ENCODE measurements at regions not wholly inside any gene's neighbourhood (a gene's known extent, or its start where the extent isn't known, plus 50 kb on each side); places are given as distances from the start of the nearest gene placed in this dataset.

DNA sequence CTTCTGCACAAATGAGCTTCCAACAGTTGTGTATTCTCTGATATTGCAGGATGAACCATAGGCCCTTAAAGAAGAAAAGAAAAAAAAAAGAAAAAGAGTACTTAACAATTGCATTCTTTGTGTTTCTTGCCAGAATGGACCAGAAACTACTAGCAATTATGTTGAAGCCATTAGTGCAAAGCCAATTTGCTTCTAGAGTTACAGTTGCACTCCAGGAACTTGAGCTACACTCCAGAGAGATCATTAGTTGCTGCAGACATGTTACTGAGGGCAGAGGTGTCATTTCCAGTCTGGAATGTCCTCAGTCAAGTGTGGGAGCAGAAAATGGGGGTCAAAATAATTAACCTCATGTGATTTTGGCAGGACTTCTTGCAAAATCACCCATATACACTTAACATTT lies 85.6 kb upstream of the CCL2 start:
- TF ChIP-seq, protein P1, sequence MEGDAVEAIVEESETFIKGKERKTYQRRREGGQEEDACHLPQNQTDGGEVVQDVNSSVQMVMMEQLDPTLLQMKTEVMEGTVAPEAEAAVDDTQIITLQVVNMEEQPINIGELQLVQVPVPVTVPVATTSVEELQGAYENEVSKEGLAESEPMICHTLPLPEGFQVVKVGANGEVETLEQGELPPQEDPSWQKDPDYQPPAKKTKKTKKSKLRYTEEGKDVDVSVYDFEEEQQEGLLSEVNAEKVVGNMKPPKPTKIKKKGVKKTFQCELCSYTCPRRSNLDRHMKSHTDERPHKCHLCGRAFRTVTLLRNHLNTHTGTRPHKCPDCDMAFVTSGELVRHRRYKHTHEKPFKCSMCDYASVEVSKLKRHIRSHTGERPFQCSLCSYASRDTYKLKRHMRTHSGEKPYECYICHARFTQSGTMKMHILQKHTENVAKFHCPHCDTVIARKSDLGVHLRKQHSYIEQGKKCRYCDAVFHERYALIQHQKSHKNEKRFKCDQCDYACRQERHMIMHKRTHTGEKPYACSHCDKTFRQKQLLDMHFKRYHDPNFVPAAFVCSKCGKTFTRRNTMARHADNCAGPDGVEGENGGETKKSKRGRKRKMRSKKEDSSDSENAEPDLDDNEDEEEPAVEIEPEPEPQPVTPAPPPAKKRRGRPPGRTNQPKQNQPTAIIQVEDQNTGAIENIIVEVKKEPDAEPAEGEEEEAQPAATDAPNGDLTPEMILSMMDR (IDR thresholded peaks at IDR 0.05) = no peak
- TF ChIP-seq POLR2AphosphoS5 (IDR thresholded peaks at IDR 0.05) (no peak), EP300 (IDR thresholded peaks at IDR 0.05; ENCODE audit: low read depth) (no peak)

Data from transverse colon (tissue), 4 donors.